ENCODE measurements at regions not wholly inside any gene's neighbourhood (a gene's known extent, or its start where the extent isn't known, plus 50 kb on each side); places are given as distances from the start of the nearest gene placed in this dataset.

DNA sequence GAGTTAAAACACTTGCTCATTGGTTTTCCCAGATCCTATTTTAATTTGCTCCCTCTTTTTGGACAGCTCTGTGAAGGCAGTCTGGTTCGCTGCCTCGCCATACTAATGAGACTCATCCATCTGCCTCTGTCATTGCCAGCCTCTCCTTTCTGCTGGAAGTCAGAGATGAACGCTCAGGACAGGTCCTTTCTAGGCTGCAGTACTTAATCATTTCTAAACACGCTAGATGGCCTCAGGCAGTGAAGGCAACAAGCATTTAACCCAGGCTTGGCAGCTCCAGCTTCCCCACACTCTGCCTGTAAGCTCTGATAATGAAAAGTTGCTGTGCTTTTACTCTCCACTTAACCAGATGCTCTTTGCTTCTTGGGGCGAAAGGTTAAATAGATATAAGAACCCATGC is 286.7 kb upstream of the POU3F2 start:
- DNase-seq (ENCODE audit: low read depth), result no peak

DNA sequence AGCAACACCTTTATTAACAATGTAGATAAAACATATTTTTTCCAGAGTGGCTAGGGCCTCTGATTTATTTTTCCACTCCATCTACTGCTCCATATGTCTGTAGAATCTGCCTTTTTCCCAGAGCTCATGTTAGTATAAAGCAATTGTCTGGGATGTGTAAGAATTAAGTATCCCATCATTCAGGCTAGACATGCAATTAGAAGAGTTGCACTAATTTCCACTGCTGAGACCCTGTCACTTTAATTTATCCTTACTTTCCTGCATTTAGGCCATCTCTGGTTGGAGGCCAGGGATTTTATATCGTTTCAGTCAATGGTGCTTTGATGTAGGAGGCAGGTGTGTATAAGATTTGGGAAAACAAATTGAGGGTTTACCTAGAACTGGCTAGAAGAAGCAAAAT is 286.1 kb upstream of the POU3F2 start:
- no peak for DNase-seq (ENCODE audit: low read depth)

DNA sequence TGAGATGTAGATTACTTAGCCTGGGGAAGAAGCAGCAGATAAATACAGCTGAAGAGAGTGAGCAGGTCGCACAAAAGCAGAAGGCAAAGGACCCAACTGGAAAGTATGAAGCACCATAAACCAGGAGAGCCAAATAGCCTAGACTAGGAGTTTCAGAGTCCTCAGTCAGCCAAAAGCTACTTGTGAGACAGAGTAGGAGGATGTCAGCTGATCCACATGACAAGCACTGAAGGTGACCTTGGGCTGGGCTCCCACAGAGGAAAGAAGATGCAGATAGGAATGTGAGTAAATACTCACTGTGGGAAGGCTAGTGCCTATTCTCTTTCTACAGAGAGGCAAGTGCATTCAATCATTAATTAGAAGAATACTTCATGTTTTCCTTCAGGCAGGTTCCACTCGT is 274.0 kb upstream of the POU3F2 start:
- DNase-seq (ENCODE audit: low read depth), result no peak

- no peak for DNase-seq (ENCODE audit: low read depth)
These were observed 273.5 kb upstream of the POU3F2 start for GRCh38 chr6:98560841-98561240.

- DNase-seq (ENCODE audit: low read depth), result no peak
These were observed 268.2 kb upstream of the POU3F2 start for GRCh38 chr6:98566126-98566525.

DNA sequence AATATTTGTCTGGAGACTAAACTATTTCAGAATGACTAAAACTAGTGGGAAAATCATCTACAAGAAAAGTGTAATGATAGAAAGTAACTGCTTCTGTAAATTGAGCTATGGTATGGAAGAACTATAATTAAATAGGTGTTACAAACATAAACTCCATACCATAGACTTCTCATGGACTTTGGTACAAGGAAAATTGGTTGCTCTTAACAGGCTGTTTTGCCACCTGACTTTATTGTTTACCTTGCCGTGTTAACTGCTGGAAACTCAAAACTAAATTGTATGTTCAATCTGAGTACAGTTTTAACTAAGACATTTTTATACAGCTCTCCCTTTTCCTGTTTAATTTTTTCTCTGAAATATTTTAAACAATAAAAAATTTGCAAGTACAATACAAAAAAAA is 261.8 kb upstream of the POU3F2 start:
- DNase-seq (ENCODE audit: low read depth), result no peak

- no peak for DNase-seq (ENCODE audit: low read depth)
These were observed 259.4 kb upstream of the POU3F2 start for GRCh38 chr6:98574984-98575383.

GRCh38 chr6:98576791-98577190 is 257.6 kb upstream of the POU3F2 start:
- no peak for DNase-seq (ENCODE audit: low read depth)

- no peak for DNase-seq (ENCODE audit: low read depth)
These were observed 256.4 kb upstream of the POU3F2 start for GRCh38 chr6:98578016-98578415.

GRCh38 chr6:98579079-98579478 is 255.3 kb upstream of the POU3F2 start:
- DNase-seq (ENCODE audit: low read depth), result no peak

DNA sequence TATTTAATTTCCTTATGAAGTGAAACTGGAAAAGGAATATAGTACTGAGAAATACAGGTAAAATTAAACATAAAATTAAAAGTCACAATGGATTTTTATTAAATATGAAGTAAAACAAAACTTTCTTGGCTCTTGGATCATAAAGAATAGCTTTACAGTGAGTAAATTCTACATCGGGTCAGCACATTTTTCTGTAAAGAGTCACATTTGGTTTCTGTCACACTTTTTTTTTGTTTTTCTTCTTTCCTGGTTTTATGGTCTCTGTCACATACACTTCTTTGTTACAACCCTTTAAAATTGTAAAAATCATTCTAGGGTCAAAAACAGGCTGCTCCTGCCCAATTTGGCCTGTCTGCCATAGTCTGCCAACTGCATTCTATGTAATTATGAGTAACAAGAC is 254.4 kb upstream of the POU3F2 start:
- no peak for DNase-seq (ENCODE audit: low read depth)

DNA sequence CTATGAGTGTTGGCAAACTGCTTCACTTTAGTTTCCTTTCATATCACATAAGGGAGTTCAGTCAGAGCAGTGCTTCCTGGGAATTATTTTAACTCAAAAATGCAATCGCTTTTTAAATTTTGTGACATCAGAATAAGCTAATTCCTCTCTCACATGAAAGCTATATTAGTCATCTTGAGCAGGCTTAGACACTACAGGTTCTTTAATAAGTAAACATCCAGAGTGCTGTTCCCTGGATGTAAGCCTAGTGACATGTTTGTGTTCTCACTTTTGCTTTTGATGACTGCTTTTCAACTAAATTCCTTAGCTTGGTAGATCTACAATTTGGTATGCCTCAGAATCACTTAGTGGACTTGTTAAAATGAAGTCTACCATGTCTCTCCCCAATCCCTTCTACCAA is 252.7 kb upstream of the POU3F2 start:
- DNase-seq (ENCODE audit: low read depth), result no peak

- DNase-seq (ENCODE audit: low read depth), result no peak
These were observed 250.9 kb upstream of the POU3F2 start for GRCh38 chr6:98583506-98583905.

GRCh38 chr6:98586163-98586562 is 248.2 kb upstream of the POU3F2 start:
- DNase-seq (ENCODE audit: low read depth), result no peak

DNA sequence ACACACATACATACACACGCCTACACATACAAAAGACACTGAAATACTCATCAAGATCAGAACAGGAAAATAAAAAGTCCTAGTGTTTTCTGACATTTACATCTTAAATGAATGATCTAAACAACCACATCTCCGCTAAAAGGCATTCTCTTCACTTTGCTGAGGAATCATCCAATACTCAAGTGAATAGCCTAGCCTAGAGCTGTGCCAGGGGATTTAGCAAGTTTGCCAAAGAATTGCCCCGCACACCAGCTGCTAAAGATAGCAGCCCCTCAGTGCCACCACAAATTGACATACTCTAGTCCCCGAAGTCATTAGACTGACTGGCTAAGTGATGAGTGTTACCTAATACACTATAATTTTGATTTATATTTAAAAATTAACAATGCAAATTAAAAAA is 246.8 kb upstream of the POU3F2 start:
- no peak for DNase-seq (ENCODE audit: low read depth)

GRCh38 chr6:98589536-98589935 is 244.8 kb upstream of the POU3F2 start:
- no peak for DNase-seq (ENCODE audit: low read depth)

DNA sequence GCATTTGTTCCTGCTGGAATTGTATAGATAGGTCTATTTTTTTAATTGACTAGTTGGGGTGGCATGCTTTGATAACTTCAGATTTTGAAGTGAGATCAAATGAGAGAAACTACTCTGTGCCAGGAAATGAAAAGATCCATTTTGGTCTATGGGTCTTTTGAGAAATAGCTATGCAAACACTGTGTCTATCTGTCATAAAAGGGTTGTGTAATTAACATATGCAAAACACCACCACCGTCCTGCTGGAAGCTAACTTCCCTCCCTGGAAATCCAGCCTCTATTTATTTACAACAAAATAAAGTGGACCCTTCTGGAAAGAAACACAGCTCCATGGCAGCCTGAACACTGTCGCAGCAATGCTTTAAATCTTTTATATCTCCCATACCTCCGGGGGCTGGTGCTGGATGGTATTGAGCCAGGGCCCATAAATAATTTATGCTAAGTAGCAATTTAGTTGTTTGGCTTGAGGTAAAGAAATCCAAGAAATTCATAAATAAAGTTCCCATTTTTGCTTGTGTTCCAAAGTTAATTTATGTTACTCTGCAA is 244.2 kb upstream of the POU3F2 start:
- DNase-seq (ENCODE audit: low read depth), result no peak

DNA sequence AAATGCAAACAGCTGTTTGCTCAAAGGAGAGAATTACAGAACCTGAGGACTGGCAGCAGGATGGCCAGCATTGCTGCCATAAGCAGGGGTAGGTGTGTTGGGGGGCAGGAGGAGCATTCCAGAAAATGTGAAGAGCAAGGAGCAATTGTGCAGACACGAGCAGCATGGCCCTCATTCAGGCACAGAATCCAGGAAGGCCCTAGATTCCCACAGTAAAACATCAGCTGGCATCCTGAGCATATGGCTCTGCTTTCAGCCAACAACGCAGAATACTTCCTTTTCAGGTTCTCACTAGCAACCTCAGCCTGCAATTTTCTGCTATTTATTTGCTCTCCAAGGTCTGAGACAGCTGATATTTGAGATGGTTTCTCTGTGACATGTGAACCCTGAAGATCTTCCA is 243.4 kb upstream of the POU3F2 start:
- DNase-seq (ENCODE audit: low read depth), result no peak

DNA sequence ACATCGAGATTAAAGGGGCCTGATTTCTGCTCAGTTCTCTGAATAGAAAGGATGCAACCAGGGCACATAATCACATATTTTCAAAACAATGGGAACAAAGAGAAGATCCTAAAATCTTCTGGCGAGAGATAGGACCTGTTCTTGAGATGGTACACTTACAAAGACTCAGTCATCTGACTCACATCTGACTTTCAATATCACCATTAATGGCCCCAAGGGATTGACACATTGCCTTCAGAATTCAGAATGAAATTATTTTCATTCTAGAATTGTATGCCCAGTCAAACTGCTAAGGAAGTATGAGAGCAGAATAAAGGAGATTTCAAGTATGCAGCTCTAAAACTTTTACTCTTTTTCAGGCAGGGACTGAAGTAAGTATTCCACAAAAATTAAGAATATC is 240.7 kb upstream of the POU3F2 start:
- no peak for DNase-seq (ENCODE audit: low read depth)

- no peak for DNase-seq (ENCODE audit: low read depth)
These were observed 232.7 kb upstream of the POU3F2 start for GRCh38 chr6:98601716-98602115.

GRCh38 chr6:98605705-98606104 is 228.7 kb upstream of the POU3F2 start:
- DNase-seq (ENCODE audit: low read depth), result no peak

- DNase-seq (ENCODE audit: low read depth), result no peak
These were observed 207.1 kb upstream of the POU3F2 start for GRCh38 chr6:98627129-98627775.

DNA sequence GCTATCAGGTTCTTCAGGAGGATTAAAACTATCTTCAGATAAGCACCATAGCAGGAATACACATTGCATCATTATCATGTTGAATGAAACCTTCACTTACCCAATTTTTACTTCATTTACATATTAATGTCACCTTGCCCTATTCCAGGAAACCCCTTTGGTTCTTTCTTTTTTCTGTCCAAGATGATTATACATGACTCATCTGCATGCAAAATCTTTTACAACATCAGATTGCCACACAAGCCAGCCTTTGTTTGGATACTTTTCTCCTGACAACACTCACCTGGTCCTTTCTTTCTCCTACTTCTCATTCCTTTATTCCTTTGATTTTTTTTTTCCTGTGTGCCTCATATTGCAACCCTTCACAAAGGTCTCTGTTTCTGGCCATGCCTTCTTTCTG is 200.5 kb upstream of the POU3F2 start:
- no peak for DNase-seq (ENCODE audit: low read depth)

- no peak for DNase-seq (ENCODE audit: low read depth)
These were observed 199.8 kb upstream of the POU3F2 start for GRCh38 chr6:98634569-98634968.

DNA sequence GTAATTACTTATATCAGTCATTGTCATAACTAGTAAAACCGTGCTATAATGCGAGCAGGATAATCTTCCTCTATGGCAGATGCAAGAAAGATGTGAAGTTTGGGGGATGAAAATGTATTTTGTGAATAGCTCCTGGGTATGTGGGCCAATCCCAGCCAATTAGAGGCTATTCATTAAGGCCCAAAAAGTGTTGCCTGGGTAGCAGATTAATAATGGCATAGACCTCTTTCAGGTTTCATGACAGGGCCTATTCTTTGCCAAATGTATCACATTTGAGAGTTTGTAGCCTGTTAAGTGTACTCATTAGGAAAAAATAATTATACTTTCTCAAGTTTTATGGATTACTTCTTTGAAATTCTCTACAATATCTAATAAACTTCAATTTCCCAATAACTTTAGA is 199.2 kb upstream of the POU3F2 start:
- no peak for DNase-seq (ENCODE audit: low read depth)
